GM21723 (cell line): ENCODE measurements at regions not wholly inside any gene's neighbourhood (a gene's known extent, or its start where the extent isn't known, plus 50 kb on each side); places are given as distances from the start of the nearest gene placed in this dataset.
"Not testable (repeated sequence)": the region's sequence is repeated elsewhere in the genome, so short reads cannot be mapped to it uniquely, and the experiment has no call there.

Experiments used
- ATAC-seq: cut with Tn5 transposase; IDR thresholded peaks from one replicate; pipeline ENCODE4 v1.9.1; 2021; ENCODE audit warnings: mild to moderate bottlenecking, moderate library complexity; ENCODE audit not compliant: unreplicated experiment

DNA sequence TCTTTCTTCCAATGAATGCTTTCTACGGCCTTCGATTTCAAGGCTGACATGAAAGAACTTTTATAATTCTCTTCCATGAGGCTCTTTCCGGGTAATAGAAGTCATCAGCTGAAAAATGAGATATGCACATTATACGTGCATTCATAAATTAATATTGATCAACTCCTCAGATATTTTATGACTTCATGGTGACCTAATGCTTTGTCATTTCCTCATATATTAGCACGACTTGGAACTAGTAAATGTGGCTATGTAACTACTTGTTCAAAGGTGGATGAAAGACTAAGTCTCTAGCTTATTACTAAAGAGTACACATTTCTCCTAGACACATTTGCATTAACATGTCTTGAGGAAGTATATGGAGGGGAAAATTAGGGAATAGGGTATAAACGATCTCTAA lies 168.8 kb downstream of the HDGFL1 start:
- no peak for ATAC-seq

DNA sequence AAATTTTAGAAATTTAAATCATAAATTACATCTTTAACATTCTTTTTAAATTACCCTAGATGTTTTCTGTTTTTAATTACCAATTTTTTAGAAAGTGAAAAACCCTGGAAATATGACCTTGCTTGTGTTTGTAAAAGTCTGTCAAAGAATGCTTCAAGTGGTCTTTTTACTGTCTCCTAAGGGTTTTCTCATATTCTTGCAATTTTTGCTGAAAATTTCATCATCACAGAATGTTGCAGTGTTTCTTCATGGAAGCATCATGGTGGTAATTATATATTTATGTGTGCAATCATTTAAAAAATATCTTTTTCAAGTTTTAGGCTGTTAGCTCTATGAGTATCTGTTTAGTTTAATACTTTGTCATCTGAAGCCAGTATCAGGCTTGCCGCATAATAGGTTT lies 178.2 kb downstream of the HDGFL1 start:
- no peak for ATAC-seq

DNA sequence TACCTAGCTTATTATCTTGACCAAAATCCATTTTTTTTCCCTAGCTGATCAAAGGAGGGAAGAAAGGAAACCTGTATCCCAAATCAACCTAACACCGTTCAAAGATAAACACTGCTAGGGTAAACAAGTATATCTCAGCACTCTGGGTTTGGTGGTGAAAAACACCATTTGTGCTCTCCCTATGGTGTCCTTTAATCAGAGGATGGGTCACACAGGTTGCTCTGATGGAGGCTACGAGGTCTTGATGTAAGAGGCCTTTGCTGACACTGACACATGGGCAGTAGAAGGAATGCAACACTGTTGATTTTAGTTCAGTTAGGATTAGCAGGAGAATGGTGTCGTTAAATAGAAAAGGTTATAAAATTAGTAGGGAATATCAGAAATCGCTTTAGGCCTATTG lies 179.3 kb downstream of the HDGFL1 start:
- no peak for ATAC-seq

DNA sequence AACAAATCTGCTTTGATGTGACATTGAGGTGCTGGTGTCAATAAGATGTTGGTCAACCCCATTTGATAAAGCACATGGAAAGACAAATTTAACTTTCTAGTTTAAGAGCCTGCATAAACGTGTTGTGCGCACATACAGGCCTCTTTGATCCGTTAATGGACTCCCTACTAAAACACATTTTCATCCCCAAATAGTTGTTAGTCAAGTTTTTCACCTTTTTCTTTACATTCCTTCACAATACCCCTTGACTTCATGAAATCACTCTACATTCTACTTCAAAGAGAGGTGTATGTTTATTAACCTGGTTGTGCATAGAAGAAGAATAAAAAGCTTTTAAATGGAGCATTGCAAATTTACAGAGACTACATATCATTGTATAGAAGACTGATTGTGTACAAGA lies 180.3 kb downstream of the HDGFL1 start:
- no peak for ATAC-seq

DNA sequence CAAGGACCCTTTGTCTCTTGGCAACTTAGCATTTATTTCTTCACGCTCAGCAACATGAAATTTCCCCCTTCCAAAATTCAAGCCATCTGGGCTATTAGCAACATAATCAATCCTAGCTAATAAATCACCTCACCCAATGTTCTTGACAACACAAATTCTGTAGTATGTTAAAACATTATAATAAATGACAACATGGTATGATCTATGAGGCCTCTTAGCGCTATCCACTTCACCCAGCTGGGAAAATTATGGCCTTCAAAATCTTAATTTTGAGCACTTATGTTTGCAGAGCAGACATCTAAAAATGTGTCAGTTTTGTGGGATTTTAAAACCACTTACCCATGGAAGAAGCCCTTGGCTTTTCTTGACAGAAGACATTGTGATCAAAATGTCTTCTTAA lies 181.9 kb downstream of the HDGFL1 start:
- ATAC-seq = no peak

DNA sequence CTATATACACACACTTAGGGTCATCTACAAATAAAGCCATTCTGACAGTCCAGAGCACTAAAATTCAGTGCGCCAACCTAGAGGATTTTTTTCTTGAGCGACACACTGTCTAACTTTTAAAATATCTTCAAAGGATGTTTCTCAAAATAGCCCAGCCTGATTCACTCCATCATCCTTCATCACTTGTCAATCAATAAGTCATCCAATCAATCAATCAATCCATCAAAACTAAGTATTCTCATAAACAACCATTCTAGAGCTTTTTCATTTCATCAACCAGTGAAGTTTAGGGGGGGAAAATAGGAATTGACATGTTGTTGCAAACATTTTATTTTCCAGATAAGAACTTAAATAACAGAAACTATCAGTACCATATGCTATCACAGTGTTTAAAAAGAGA lies 183.2 kb downstream of the HDGFL1 start:
- no peak for ATAC-seq

DNA sequence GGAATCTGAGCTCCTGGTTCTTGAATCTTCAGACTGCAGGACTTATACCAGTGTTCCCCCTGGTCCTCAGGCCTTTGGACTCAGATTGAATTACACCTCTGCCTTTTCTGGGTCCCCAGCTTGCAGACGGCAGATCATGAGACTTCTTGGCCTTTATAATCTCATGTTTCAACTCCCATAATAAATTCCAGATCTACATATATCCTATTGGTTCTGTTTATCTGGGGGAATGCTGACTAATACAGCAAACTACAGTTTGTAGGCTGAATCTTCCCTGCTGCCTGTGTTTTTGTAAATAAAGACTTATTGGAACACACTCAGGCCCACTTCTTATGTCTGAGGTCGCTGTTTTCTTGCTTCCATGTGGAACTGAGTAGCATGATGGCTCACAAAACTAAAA lies 184.7 kb downstream of the HDGFL1 start:
- no peak for ATAC-seq

DNA sequence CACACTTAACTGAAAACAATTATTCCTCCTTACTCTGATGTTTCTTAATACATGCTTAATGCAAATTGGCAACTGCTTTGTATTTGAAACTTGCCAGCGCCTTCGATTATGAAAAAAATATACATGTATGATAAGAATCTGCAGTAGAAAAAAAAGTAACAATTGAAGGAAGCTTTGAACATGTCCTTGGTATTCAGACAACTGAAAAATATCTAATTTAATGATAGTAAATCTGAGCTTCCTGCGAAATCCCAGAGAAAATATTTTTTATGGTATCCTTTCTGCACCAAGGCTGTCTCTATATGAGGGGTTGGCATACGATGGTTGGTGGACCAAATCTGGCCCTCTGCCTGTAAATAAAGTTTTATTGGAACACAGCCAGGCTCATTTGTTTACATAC lies 186.2 kb downstream of the HDGFL1 start:
- no peak for ATAC-seq

DNA sequence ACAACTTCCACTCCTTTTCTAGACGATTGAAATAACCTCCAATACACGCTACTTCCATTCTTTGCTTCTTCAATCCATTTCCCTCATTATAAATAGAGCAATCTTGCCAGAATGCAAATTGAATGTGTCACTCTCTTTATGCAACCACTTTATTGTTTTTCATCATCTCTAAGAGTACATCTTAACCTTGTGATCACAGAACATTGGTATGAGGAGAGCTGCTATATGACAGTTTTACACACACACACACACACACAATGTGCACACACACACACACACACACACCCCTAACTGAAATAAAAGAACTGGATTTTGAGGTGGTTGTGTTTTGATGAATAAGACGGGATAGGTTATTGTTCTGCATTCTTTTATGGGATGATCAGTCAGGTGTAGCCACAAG lies 187.0 kb downstream of the HDGFL1 start:
- no peak for ATAC-seq

DNA sequence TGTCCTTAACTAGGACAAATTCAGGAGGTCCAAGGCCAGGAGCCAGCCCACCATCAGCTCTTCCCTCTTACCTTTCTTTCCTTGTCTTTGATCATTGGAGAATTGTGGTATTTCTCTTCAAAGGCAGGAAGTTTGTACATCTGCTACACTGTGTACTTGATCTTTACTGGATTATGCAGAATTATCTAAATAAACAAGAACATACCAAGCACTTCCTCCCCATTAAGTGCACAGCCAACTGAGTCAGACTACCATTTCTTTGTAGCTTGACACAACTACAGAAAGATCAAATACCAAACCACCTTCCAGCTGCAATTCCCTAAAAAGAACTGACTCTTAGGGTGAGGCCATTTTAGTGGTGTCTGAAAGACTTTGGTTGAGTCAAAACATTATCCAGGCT lies 195.1 kb downstream of the HDGFL1 start:
- ATAC-seq = no peak

DNA sequence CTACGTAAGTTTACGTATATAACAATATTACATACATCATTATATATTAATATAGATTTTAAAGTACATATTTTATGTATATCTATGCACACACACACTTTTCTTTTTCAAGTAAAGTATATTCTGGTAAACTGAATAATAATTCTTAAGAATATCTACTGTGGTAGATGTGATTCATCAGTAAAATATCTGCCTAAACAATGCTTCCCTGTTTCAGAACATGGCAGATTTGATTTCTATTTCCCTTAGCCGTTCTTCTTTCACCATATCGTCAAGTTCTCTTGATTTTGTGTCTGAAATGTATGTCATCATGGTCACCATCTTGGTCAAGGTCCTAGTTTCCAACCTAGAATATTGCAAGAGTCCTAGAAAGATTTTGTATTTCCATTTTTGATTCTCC lies 195.6 kb downstream of the HDGFL1 start:
- ATAC-seq = no peak

DNA sequence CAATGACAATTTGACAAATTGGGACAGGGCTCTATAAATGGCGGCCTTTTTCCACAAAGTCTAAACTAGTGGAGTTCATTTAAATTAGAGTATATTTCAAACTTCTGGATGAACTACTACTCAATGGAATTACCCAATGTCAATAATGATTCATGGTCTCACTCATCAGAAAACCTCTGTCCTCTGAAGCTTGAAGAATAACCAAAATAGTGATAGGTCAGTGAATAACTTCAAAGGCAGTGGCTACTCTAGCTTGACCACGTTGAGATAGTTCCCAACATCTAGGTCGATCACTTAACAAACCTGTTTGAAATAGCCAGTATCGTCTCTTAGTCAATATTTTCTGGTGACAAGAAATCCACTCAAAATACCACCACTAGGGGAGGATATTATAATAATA lies 197.6 kb downstream of the HDGFL1 start:
- no peak for ATAC-seq

DNA sequence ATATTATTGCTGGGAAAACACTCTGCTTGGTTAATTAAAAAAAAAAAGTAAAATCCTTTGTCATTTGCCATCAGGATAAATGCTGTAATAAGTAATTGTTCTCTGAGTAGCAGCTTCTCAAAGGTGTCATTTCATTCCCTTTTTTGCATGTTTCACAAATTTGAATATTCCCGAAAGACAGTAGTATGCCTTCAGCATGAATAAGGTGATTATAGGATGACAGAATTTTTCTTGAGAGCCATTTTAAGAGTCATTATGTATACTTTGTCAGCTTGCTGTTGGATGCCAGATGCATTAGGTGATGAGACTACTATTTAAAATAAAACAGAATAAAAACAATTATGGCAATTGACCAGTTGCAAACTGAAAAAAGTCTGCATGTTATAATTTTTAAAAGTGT lies 200.7 kb downstream of the HDGFL1 start:
- ATAC-seq = no peak

DNA sequence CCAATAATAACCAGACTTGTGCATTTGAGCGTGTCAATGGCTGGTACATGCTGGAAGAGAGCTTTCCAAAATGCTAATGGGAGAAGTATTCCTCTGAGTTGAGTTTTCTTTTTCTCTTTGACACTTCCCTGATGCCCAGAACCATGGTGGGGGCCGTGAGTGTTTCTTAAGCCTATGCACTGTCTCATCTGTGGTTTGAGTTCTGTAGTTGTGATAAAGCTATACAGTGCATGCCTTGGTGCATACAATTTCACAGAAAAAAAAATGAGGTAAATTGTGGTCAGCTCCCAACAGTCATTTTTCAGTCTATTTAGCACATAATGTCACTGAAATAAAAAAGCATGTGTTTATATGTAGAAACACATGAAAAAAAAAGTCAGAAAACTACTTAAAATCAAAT lies 204.8 kb downstream of the HDGFL1 start:
- no peak for ATAC-seq

DNA sequence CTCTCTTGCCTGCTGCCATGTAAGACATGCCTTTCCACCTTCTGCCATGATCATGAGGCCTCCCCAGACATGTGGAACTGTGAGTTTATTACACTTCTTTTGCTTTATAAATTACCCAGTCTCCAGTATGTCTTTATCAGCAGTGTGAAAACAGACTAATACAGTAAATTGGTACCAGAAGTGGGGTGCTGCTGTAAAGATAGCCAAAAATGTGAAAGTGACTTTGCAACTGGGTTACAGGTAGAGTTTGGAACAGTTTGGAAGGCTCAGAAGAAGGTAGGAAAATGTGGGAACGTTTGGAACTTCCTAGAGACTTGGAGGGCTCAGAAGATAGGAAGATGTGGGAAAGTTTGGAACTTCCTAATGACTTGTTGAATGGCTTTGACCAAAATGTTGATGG lies 209.1 kb downstream of the HDGFL1 start:
- not testable (repeated sequence) for ATAC-seq

DNA sequence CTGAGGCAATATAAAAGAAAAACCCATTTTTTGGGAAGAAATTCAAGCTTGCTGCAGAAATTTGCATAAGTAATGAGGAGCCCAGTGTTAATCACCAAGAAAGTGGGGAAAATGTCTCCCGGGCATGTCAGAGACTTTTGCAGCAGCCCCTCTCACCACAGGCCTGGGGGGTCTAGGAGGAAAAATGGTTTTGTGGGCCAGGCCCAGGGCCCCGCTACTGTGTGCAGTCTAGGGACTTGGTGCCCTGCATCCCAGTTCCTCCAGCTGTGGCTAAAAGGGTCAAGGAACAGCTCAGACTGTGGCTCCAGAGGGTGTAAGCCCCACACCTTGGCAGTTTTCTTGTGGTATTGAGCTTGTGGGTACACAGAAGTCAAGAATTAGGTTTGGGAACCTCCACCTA lies 209.7 kb downstream of the HDGFL1 start:
- ATAC-seq = no peak

DNA sequence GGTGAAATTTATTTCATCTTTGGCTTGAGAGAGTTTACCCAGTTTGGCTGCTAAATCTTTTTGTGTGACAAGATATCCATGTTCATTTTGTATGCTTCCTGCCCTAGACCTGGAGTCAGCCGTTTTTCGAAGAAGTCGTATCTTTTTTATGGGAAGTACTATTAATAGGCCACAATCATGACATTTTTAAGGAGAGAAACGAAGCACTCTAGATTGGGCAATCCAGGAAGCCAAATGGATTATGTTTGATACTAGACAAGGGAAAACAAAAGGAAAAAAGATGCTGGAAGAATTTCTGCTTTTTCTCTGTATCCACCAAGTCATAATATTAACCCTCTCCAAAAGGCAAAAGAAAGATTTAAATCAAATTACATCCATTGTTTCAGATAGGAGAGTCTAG lies 214.6 kb downstream of the HDGFL1 start:
- ATAC-seq = no peak

DNA sequence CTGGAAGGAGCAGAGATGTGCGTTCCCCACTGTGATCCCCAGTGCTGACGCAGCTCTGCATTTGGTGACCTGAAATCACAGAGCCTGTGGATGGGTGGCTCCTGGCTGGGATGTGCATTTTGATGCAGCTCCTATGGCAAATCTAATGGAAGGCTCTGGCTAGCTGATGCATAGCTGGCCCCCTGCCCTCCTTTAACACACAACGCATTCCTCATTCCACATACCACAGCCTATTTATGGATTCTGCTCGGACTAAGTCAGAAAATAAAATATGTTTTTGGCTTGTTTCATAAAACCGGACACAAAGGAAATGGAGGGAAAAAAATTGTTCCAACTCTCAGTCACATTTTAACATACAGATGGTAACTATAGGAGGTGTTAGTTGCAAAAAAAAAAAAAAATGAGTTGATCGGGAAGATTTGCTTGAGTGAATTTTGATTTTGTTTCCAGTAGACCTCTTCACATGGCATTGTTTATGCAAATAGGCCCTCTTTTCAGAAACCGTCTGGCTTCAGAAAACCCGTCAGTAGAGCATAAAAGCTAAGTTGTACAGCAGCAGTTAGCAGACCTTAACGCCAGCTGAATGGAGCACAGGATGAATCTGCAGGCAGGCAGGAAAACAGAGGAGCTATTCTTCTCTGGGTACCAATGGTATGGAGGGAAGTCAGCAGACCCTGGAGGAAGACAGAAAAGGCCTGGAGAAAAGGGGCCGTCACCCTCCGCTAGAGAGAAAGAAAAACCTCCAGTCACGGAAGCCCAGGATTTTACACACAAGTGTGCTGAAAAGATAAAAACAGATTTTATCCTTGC lies 215.4 kb downstream of the HDGFL1 start:
- no peak for ATAC-seq

DNA sequence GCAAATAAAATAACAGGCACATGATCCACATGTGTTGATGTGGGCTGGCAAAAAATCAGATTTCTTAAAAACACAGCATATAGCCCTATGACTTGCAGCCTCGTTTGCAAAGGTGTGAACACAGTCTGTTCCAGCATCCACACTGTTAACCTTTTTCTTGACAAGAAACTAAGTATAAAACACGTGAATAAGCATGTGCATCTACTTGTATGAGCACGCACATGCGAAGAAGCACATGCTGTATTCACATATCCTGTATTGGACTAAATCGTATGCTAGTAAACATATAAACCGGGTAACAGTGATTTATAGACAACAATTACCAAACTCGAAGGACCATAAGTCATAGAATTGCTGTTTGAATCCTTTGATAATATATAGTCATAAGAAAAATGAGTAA lies 218.7 kb downstream of the HDGFL1 start:
- ATAC-seq = no peak

DNA sequence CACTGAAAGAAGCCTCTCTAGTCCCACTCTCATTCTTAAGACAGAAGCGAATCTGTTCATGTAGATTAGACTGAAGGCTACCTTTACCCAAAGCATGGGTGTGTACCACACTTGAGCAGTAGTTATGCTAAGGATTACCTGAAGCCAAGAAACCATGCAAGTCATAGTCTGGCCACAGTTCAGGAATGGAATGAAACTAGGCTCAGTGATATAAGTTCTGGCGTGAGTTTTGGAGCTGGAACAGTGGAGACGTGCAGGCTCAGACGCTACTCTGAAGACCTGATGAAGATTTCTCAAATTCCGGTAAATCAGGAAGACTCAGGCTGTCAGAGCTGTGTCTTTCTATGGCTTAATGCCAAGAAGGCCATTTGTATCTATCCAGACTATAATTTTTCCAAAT lies 219.9 kb downstream of the HDGFL1 start:
- no peak for ATAC-seq

DNA sequence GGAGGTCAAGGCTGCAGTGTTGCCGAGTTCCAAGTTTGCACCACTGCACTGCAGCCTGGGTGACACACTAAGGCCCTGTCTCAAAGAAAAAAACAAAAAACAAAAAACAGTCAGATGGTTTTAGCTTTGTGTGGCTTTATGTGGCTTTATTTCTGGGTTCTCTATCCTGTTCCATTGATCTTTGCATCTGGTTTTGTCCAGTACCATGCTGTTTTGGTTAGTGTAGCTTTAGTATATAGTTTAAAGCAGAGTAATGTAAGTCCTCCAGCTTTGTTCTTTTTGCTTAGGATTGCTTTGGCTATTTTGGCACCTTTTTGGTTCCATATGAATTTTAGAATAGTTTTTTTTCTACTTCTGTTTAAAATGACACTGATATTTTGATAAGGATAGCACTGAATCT lies 225.5 kb downstream of the HDGFL1 start:
- no peak for ATAC-seq

DNA sequence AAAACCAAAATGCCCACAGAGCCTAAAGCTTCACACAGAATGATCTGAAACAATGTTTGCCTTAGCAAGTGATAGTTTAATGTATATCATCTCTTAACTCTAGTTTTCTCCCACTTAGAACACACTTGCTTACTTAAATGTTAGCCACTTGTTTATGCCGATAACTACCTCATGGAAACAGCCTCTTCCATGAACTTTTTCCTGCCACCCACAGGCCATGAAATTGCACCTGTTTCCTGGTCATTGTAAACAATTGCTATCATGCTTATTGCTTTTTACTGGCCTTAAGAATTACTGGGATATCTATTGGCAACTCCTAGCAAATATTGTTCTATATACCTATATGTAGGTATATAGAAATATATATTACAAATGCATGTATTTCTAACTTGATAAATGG lies 231.1 kb downstream of the HDGFL1 start:
- ATAC-seq = no peak

DNA sequence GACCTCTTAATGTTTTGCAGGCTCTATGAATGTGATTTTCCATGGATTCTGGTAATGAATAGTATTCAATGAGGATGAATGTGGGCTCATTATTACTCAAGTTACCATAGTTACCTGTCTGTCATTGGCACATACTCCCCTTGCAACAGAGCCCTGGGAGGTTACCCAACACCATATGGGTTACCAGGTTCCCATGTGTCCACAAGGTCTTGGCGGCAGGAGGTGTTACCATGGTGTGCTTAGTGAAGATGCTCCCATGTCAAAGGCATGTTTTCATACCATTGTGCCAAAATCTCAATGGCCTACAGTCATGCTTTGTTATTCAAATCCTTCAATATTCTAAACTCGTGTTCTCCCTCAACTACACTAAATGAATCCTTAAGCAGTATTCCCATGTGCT lies 232.5 kb downstream of the HDGFL1 start:
- ATAC-seq = no peak
